A673 (cell line): ENCODE measurements at regions not wholly inside any gene's neighbourhood (a gene's known extent, or its start where the extent isn't known, plus 50 kb on each side); places are given as distances from the start of the nearest gene placed in this dataset.

ENCODE experiments used
- BruUV-seq: library from RNA; stranded (reverse); fragments of 400-500 nt; replicated peaks from 2 replicates; lab custom pipeline; 2021; lab: Mats Ljungman, UMichigan
- CTCF ChIA-PET: fragments of 300-600 bp; sonication (Branson Sonifier 250); formaldehyde crosslinking; loops from one replicate; lab custom pipeline; 2022; ENCODE audit warnings: antibody characterized with exemption; lab: Charles Lee
- POLR2A ChIA-PET: fragments of 300-600 bp; sonication (Branson Sonifier 250); formaldehyde crosslinking; loops from one replicate; lab custom pipeline; 2022; ENCODE audit warnings: antibody characterized with exemption; ENCODE audit not compliant: low non-redundant PET; lab: Charles Lee
- DNase-seq: peaks from one replicate; pipeline ENCODE4 v3.0.0-alpha.2; 2015; ENCODE audit warnings: low spot score
- H3K27ac ChIP-seq: fragments of 200-600 bp; sonication (generic); 2 replicates; pipeline ENCODE4 v1.5.1; 2016; ENCODE audit warnings: mixed run types, low read depth, mild to moderate bottlenecking, mixed read lengths, antibody characterized with exemption, low read length; ENCODE audit not compliant: poor library complexity, severe bottlenecking
- H3K27me3 ChIP-seq: fragments of 200-600 bp; sonication (generic); replicated peaks from 2 replicates; pipeline ENCODE4 v1.6.1; 2017; ENCODE audit warnings: mixed run types, low read depth, mild to moderate bottlenecking, mixed read lengths, antibody characterized with exemption, low read length; ENCODE audit not compliant: insufficient read depth, poor library complexity
- H3K36me3 ChIP-seq: fragments of 200-600 bp; sonication (generic); 2 replicates; pipeline ENCODE4 v1.6.1; 2016; ENCODE audit warnings: mixed run types, mild to moderate bottlenecking, mixed read lengths, antibody characterized with exemption, low read length; ENCODE audit not compliant: insufficient read depth, poor library complexity, severe bottlenecking
- H3K4me1 ChIP-seq: fragments of 200-600 bp; sonication (generic); 2 replicates; pipeline ENCODE4 v1.6.1; 2017; ENCODE audit warnings: mixed run types, mild to moderate bottlenecking, mixed read lengths, antibody characterized with exemption, low read length; ENCODE audit not compliant: insufficient read depth, poor library complexity, severe bottlenecking
- H3K4me3 ChIP-seq: fragments of 200-600 bp; sonication (generic); 2 replicates; pipeline ENCODE4 v1.5.1; 2016; ENCODE audit warnings: low read depth, mixed run types, mild to moderate bottlenecking, mixed read lengths, low read length; ENCODE audit not compliant: poor library complexity, severe bottlenecking
- H3K9me3 ChIP-seq: fragments of 200-600 bp; sonication (generic); 2 replicates; pipeline ENCODE4 v1.6.1; 2016; ENCODE audit warnings: mixed run types, low read depth, mild to moderate bottlenecking, mixed read lengths, antibody characterized with exemption, low read length; ENCODE audit not compliant: poor library complexity, severe bottlenecking
- CTCF ChIP-seq: fragments of 300-800, 200-600 bp; sonication (generic); conservative IDR thresholded peaks from 2 replicates; pipeline ENCODE4 v1.5.1; 2017; ENCODE audit warnings: low read depth, mild to moderate bottlenecking, antibody characterized with exemption, low read length, moderate library complexity, mixed read lengths
- EZH2 ChIP-seq: fragments of 200-600 bp; sonication (generic); IDR thresholded peaks from 2 replicates; pipeline ENCODE4 v1.6.1; 2017; ENCODE audit warnings: borderline replicate concordance, low read depth, mild to moderate bottlenecking, mixed read lengths, antibody characterized with exemption, low read length; ENCODE audit not compliant: poor library complexity, severe bottlenecking
- intact Hi-C: fragments of 100-400 bp; cut with micrococcal nuclease; formaldehyde crosslinking; loops from one replicate; pipeline ENCODE4 v1.10.0; 2022; ENCODE audit not compliant: unreplicated experiment

GRCh38 chr15:31554261-31554660 lies 227.6 kb downstream of the KLF13 start:
- no peaks in the 10 kb centered on the region for H3K36me3 ChIP-seq
- H3K9me3 ChIP-seq = no peaks in the 10 kb centered on the region
- TF ChIP-seq EZH2 (no peak), CTCF (no peak)
- ChIA-PET CTCF (no interaction called here), POLR2A (no interaction called here)
- no peak overlapping the region for H3K27ac ChIP-seq
- DNase-seq = no peak
- no peak overlapping the region for H3K4me3 ChIP-seq
- no peaks in the 10 kb centered on the region for H3K4me1 ChIP-seq
- no TSS peak for BruUV-seq
- intact Hi-C loops = no loop called here
- H3K27me3 ChIP-seq = no peaks in the 10 kb centered on the region

GRCh38 chr15:31555022-31555421 lies 228.4 kb downstream of the KLF13 start:
- no peak for TF ChIP-seq CTCF
- no peak for TF ChIP-seq EZH2
- BruUV-seq = no TSS peak
- ChIA-PET CTCF (no interaction called here), POLR2A (no interaction called here)
- H3K27ac ChIP-seq = no peak overlapping the region
- H3K4me3 ChIP-seq = no peak overlapping the region
- no peaks in the 10 kb centered on the region for H3K36me3 ChIP-seq
- DNase-seq = no peak
- no peaks in the 10 kb centered on the region for H3K27me3 ChIP-seq
- no peaks in the 10 kb centered on the region for H3K9me3 ChIP-seq
- intact Hi-C loops = no loop called here
- no peaks in the 10 kb centered on the region for H3K4me1 ChIP-seq

GRCh38 chr15:31556494-31557150 lies 230.0 kb downstream of the KLF13 start:
- CTCF ChIA-PET = no interaction called here
- DNase-seq = no peak
- no peaks in the 10 kb centered on the region for H3K4me1 ChIP-seq
- H3K4me3 ChIP-seq = no peak overlapping the region
- H3K9me3 ChIP-seq = no peaks in the 10 kb centered on the region
- POLR2A ChIA-PET = no interaction called here
- H3K36me3 ChIP-seq = no peaks in the 10 kb centered on the region
- TF ChIP-seq EZH2 = no peak
- TF ChIP-seq CTCF = no peak
- no peak overlapping the region for H3K27ac ChIP-seq
- no TSS peak for BruUV-seq
- intact Hi-C loops = no loop called here
- H3K27me3 ChIP-seq = no peaks in the 10 kb centered on the region
